ENCODE measurements at regions not wholly inside any gene's neighbourhood (a gene's known extent, or its start where the extent isn't known, plus 50 kb on each side); places are given as distances from the start of the nearest gene placed in this dataset.

DNA sequence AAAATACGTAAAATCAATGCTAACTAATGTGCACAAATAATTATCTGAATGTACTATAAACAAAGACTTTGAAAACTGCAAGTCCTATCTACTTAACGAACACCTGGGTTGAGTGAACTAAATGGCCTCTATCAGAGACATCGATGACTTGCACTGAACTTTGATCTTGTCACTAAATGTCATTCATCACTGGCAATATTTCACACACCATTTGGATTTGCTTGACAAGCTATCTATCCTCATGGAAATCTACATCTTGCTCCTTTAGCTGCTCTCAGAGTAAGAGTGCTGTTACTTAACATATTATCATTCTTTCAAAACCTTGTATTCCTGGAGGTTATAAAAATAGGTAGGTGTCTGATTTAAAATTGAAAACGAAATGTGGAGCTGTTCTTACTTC lies 289.3 kb downstream of the TLL1 start (continued):
- TF ChIP-seq, protein P1, sequence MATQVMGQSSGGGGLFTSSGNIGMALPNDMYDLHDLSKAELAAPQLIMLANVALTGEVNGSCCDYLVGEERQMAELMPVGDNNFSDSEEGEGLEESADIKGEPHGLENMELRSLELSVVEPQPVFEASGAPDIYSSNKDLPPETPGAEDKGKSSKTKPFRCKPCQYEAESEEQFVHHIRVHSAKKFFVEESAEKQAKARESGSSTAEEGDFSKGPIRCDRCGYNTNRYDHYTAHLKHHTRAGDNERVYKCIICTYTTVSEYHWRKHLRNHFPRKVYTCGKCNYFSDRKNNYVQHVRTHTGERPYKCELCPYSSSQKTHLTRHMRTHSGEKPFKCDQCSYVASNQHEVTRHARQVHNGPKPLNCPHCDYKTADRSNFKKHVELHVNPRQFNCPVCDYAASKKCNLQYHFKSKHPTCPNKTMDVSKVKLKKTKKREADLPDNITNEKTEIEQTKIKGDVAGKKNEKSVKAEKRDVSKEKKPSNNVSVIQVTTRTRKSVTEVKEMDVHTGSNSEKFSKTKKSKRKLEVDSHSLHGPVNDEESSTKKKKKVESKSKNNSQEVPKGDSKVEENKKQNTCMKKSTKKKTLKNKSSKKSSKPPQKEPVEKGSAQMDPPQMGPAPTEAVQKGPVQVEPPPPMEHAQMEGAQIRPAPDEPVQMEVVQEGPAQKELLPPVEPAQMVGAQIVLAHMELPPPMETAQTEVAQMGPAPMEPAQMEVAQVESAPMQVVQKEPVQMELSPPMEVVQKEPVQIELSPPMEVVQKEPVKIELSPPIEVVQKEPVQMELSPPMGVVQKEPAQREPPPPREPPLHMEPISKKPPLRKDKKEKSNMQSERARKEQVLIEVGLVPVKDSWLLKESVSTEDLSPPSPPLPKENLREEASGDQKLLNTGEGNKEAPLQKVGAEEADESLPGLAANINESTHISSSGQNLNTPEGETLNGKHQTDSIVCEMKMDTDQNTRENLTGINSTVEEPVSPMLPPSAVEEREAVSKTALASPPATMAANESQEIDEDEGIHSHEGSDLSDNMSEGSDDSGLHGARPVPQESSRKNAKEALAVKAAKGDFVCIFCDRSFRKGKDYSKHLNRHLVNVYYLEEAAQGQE (IDR thresholded peaks at IDR 0.05; ENCODE audit: low read depth): no peak

DNA sequence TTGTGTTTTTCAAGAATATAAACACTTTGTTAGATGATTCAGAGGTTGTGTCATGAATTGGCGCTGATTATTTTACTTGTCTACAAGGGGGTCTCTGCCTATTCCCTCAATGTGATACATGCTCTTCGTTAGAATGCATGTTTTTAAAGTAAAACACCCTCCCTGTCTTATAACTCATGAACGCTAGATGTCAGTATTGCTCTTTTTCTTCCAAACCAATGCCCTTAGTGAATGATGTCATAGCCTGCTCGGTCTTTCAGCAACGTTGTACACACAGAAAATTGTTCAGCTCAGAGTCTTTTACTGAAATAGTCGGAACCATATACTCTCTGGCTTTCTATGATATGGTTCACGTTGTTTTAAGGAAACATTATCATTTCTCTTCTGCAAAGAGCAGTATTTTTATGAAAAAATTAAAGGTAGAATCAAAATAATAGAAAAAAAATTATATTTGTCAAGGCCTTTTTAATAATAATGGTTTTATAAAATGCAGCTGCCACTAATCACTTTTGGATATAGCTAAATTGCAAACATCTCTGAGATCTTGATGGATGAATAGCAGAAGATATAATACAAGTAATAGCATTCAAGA lies 292.9 kb downstream of the TLL1 start:
- RAD21 ChIA-PET (ENCODE audit: low non-redundant PET in 1 of 2, low total read pairs in 2 of 2, uncharacterized antibody in 2 of 2, unreplicated experiment in 2 of 2): interaction anchor here (0.7 to 1.2 kb wide), 2 partner anchors 427 to 428 kb away, joined by 3 to 13 read pairs; no protein-coding TSS in a partner anchor
- Histone ChIP-seq H3K4me1 (ENCODE audit: control insufficient read depth in 1 of 2, insufficient read depth in 2 of 2, low read length in 2 of 2) (no peaks in the 10 kb centered on the region), H3K36me3 (ENCODE audit: control insufficient read depth in 1 of 2, insufficient read depth in 2 of 2, low read length in 2 of 2) (no peaks in the 10 kb centered on the region), H2AFZ (ENCODE audit: low read depth, low read length, poor library complexity, severe bottlenecking) (peak overlapping the region; percentile 69), H3K9me3 (ENCODE audit: control insufficient read depth in 1 of 2, insufficient read depth in 1 of 2, low read depth in 1 of 2, low read length in 2 of 2) (no peaks in the 10 kb centered on the region), H3K79me2 (ENCODE audit: insufficient read depth, low read length) (no peaks in the 10 kb centered on the region), H3K27me3 (ENCODE audit: insufficient read depth, low read length) (no peaks in the 10 kb centered on the region), H3K9me2 (ENCODE audit: insufficient read depth) (no peaks in the 10 kb centered on the region), H3K4me2 (ENCODE audit: low read length) (peak overlapping the region; percentile 3; the same call in 1 of the 2 replicates), H3K27ac (ENCODE audit: low read depth, low read length) (no peak overlapping the region), H4K20me1 (ENCODE audit: insufficient read depth) (no peaks in the 10 kb centered on the region), H3K9ac (ENCODE audit: low read length) (no peak overlapping the region), H3K4me3 (replicated peaks in 1 of 2; ENCODE audit: low read depth in 1 of 2, low read length in 2 of 2) (no peak overlapping the region)
- intact Hi-C loops (cut with micrococcal nuclease): loop anchor here (1.0 to 10.0 kb wide), 6 partner anchors 86 to 1986 kb away; no protein-coding TSS in a partner anchor
- CTCF ChIA-PET: interaction anchor here (0.7 to 1.7 kb wide), 12 partner anchors 29 to 1987 kb away, joined by 3 to 34 read pairs (median 4); no protein-coding TSS in a partner anchor
- POLR2A ChIA-PET: no interaction called here
- no TSS peak for BruUV-seq (replicated peaks)
- ATAC-seq (peak; percentile 92), DNase-seq (ENCODE audit: low read depth, low spot score) (peak; percentile 77)
- TF ChIP-seq ZFX (IDR thresholded peaks at IDR 0.05) (no peak), EZH2 (IDR thresholded peaks at IDR 0.05) (no peak), CBX3 (IDR thresholded peaks at IDR 0.05; ENCODE audit: low read depth) (peak; percentile 49; the same call in 1 of the 2 replicates), ZNF274 (IDR thresholded peaks at IDR 0.05; ENCODE audit: low read depth, low read length) (no peak), RAD21 (IDR thresholded peaks at IDR 0.05; ENCODE audit: low read depth) (peak; percentile 92), SRF (IDR thresholded peaks at IDR 0.05; ENCODE audit: low read depth) (no peak), POLR2A (IDR thresholded peaks at IDR 0.05; ENCODE audit: borderline replicate concordance, extremely low read depth, insufficient read depth, insufficient read length) (no peak)
- TF ChIP-seq, protein P2, sequence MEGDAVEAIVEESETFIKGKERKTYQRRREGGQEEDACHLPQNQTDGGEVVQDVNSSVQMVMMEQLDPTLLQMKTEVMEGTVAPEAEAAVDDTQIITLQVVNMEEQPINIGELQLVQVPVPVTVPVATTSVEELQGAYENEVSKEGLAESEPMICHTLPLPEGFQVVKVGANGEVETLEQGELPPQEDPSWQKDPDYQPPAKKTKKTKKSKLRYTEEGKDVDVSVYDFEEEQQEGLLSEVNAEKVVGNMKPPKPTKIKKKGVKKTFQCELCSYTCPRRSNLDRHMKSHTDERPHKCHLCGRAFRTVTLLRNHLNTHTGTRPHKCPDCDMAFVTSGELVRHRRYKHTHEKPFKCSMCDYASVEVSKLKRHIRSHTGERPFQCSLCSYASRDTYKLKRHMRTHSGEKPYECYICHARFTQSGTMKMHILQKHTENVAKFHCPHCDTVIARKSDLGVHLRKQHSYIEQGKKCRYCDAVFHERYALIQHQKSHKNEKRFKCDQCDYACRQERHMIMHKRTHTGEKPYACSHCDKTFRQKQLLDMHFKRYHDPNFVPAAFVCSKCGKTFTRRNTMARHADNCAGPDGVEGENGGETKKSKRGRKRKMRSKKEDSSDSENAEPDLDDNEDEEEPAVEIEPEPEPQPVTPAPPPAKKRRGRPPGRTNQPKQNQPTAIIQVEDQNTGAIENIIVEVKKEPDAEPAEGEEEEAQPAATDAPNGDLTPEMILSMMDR (IDR thresholded peaks at IDR 0.05 in 2 of 3, conservative IDR thresholded peaks at IDR 0.05 in 1 of 3; ENCODE audit: borderline replicate concordance in 1 of 3, insufficient read depth in 1 of 3, low read depth in 2 of 3, low read length in 2 of 3): peak; percentile 63 to 86 (median 74)
- TF ChIP-seq, protein P3, sequence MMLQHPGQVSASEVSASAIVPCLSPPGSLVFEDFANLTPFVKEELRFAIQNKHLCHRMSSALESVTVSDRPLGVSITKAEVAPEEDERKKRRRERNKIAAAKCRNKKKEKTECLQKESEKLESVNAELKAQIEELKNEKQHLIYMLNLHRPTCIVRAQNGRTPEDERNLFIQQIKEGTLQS (IDR thresholded peaks at IDR 0.05): no peak
- TF ChIP-seq, protein P4, sequence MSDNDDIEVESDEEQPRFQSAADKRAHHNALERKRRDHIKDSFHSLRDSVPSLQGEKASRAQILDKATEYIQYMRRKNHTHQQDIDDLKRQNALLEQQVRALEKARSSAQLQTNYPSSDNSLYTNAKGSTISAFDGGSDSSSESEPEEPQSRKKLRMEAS (IDR thresholded peaks at IDR 0.05): no peak

Measured in HCT116 (cell line).